H1 (cell line): ENCODE measurements at regions not wholly inside any gene's neighbourhood (a gene's known extent, or its start where the extent isn't known, plus 50 kb on each side); places are given as distances from the start of the nearest gene placed in this dataset.

Experiments used
- BRCA1 ChIP-seq: IDR thresholded peaks from 2 replicates; pipeline ENCODE4 v1.6.1; 2012; ENCODE audit warnings: low read depth, low read length, improper control_type of control experiment
- CHD2 ChIP-seq: IDR thresholded peaks from 2 replicates; pipeline ENCODE4 v1.6.1; 2012; ENCODE audit warnings: low read length, improper control_type of control experiment
- CHD7 ChIP-seq: fragments of 300-600 bp; sonication (generic); IDR thresholded peaks from 2 replicates; pipeline ENCODE4 v1.7.1; 2012; ENCODE audit warnings: low read length, moderate library complexity, mild to moderate bottlenecking, inconsistent platforms; ENCODE audit not compliant: insufficient replicate concordance
- CREB1 ChIP-seq: IDR thresholded peaks from 2 replicates; pipeline ENCODE4 v1.6.1; 2012; ENCODE audit warnings: inconsistent platforms
- CTCF ChIP-seq, 3 experiments: IDR thresholded peaks; 1 replicate in 2 of 3; 2 replicates in 1 of 3; pipeline versions ENCODE4 v1.5.1 to v1.6.1; 2011; ENCODE audit warnings: low read length in 3 of 3, mild to moderate bottlenecking in 3 of 3, inconsistent platforms in 2 of 3, low read depth in 1 of 3, moderate library complexity in 1 of 3; ENCODE audit not compliant: insufficient read depth in 1 of 3; ENCODE audit errors: control extremely low read depth in 1 of 3
- EP300 ChIP-seq, 2 experiments: IDR thresholded peaks; 1 replicate in 1 of 2; 2 replicates in 1 of 2; pipeline ENCODE4 v1.6.1; 2011 to 2012; ENCODE audit warnings: low read depth in 2 of 2, low read length in 2 of 2, mild to moderate bottlenecking in 2 of 2, borderline replicate concordance in 1 of 2, inconsistent platforms in 1 of 2, moderate library complexity in 1 of 2
- EZH2 ChIP-seq: fragments of 200-600 bp; sonication (generic); IDR thresholded peaks from 2 replicates; pipeline ENCODE4 v1.7.1; 2012; ENCODE audit warnings: low read depth, mild to moderate bottlenecking, moderate library complexity, low read length, inconsistent platforms; ENCODE audit not compliant: severe bottlenecking
- FOSL1 ChIP-seq: IDR thresholded peaks from 2 replicates; pipeline ENCODE4 v1.6.1; 2011; ENCODE audit warnings: mild to moderate bottlenecking, low read depth, low read length, moderate library complexity; ENCODE audit not compliant: insufficient read depth
- POLR2A ChIP-seq, 2 experiments: IDR thresholded peaks; 1 replicate in 1 of 2; 2 replicates in 1 of 2; pipeline ENCODE4 v1.6.1; 2011; ENCODE audit warnings: low read depth in 2 of 2, low read length in 2 of 2, mild to moderate bottlenecking in 2 of 2; ENCODE audit errors: control extremely low read depth in 1 of 2
- POLR2AphosphoS5 ChIP-seq: IDR thresholded peaks from 2 replicates; pipeline ENCODE4 v1.6.1; 2011; ENCODE audit warnings: low read depth, low read length
- SP1 ChIP-seq: IDR thresholded peaks from 2 replicates; pipeline ENCODE4 v1.6.1; 2011; ENCODE audit warnings: low read depth, low read length
- YY1 ChIP-seq: IDR thresholded peaks from 2 replicates; pipeline ENCODE4 v1.6.1; 2011; ENCODE audit warnings: low read depth, mild to moderate bottlenecking, low read length

GRCh38 chr3:8106921-8107320, 394.7 kb upstream of the LMCD1 start:
- no peak for TF ChIP-seq SP1
- TF ChIP-seq EP300 (IDR thresholded peaks at IDR 0.05; ENCODE audit: borderline replicate concordance in 1 of 2, low read depth in 2 of 2, low read length in 2 of 2), result no peak
- TF ChIP-seq EZH2, result no peak
- TF ChIP-seq POLR2A (IDR thresholded peaks at IDR 0.05; ENCODE audit: control extremely low read depth in 1 of 2, low read depth in 2 of 2, low read length in 2 of 2), result no peak
- no peak for TF ChIP-seq CTCF (IDR thresholded peaks at IDR 0.05; ENCODE audit: control extremely low read depth in 1 of 3, insufficient read depth in 1 of 3, low read depth in 1 of 3, low read length in 3 of 3)
- no peak for TF ChIP-seq POLR2AphosphoS5
- no peak for TF ChIP-seq YY1
- no peak for TF ChIP-seq BRCA1
- no peak for TF ChIP-seq CHD2
- TF ChIP-seq FOSL1, result no peak
- no peak for TF ChIP-seq CHD7
- no peak for TF ChIP-seq CREB1
